WTC11 (cell line): ENCODE measurements at regions not wholly inside any gene's neighbourhood (a gene's known extent, or its start where the extent isn't known, plus 50 kb on each side); places are given as distances from the start of the nearest gene placed in this dataset.

ENCODE experiments used
- ATAC-seq: fragments of 200-7000 bp; cut with Tn5 transposase; 2 replicates; pipeline ENCODE4 v1.10.0; 2021; ENCODE audit warnings: mild to moderate bottlenecking, moderate library complexity
- CTCF ChIA-PET: fragments of 300-600 bp; sonication (Branson Sonifier 250); formaldehyde crosslinking; loops from one replicate; lab custom pipeline; 2021; ENCODE audit warnings: antibody characterized with exemption; lab: Charles Lee
- POLR2A ChIA-PET: fragments of 350-600 bp; sonication (Branson Sonifier 250); formaldehyde crosslinking; loops from one replicate; lab custom pipeline; 2021; ENCODE audit warnings: antibody characterized with exemption; lab: Charles Lee
- DNase-seq: peaks from one replicate; pipeline ENCODE4 v3.0.0; 2021; ENCODE audit warnings: low spot score
- H3K27ac Mint-ChIP-seq: 2 replicates; pipeline ENCODE4 v1.8.0; 2021; ENCODE audit warnings: mixed read lengths
- H3K27me3 Mint-ChIP-seq: 2 replicates; pipeline ENCODE4 v1.8.0; 2021; ENCODE audit warnings: low read depth, mild to moderate bottlenecking, moderate library complexity, mixed read lengths
- H3K36me3 Mint-ChIP-seq: 2 replicates; pipeline ENCODE4 v1.8.0; 2021; ENCODE audit warnings: mixed read lengths
- H3K4me1 Mint-ChIP-seq: 2 replicates; pipeline ENCODE4 v1.8.0; 2022; ENCODE audit warnings: mixed read lengths
- H3K4me3 Mint-ChIP-seq: 2 replicates; pipeline ENCODE4 v1.8.0; 2021; ENCODE audit warnings: mild to moderate bottlenecking, moderate library complexity, mixed read lengths
- H3K9me3 Mint-ChIP-seq: 2 replicates; pipeline ENCODE4 v1.8.0; 2021; ENCODE audit warnings: mixed read lengths
- CBFB ChIP-seq: sonication (generic); formaldehyde crosslinking; IDR thresholded peaks from 2 replicates; pipeline ENCODE4 v1.8.1; 2022; ENCODE audit warnings: mild to moderate bottlenecking, low read depth, missing genetic modification reagents
- CREB1 ChIP-seq: sonication (generic); formaldehyde crosslinking; IDR thresholded peaks from 2 replicates; pipeline ENCODE4 v1.8.0; 2023; ENCODE audit warnings: mild to moderate bottlenecking, missing genetic modification reagents
- EMX1 ChIP-seq: fragments of 250-450 bp; sonication (Bioruptor Pico); IDR thresholded peaks from 2 replicates; pipeline ENCODE4 v1.8.0; 2021; ENCODE audit warnings: mild to moderate bottlenecking
- FOXK1 ChIP-seq: sonication (generic); formaldehyde crosslinking; IDR thresholded peaks from 2 replicates; pipeline ENCODE4 v1.8.0; 2022; ENCODE audit warnings: mild to moderate bottlenecking, moderate library complexity, missing genetic modification reagents
- JAZF1 ChIP-seq: fragments of 250-450 bp; sonication (Bioruptor Pico); IDR thresholded peaks from 2 replicates; pipeline ENCODE4 v1.9.0; 2021; ENCODE audit warnings: moderate library complexity, mild to moderate bottlenecking, inconsistent platforms
- MXD4 ChIP-seq: fragments of 250-450 bp; sonication (Bioruptor Pico); IDR thresholded peaks from 2 replicates; pipeline ENCODE4 v1.8.0; 2021; ENCODE audit warnings: mild to moderate bottlenecking, moderate library complexity, borderline replicate concordance
- MYBL2 ChIP-seq: sonication (generic); formaldehyde crosslinking; IDR thresholded peaks from 2 replicates; pipeline ENCODE4 v1.8.1; 2023; ENCODE audit warnings: mild to moderate bottlenecking, moderate library complexity, missing genetic modification reagents
- SMAD3 ChIP-seq: sonication (generic); formaldehyde crosslinking; IDR thresholded peaks from 2 replicates; pipeline ENCODE4 v1.8.0; 2022; ENCODE audit warnings: missing genetic modification reagents, mild to moderate bottlenecking, borderline replicate concordance
- SMAD4 ChIP-seq: sonication (generic); formaldehyde crosslinking; IDR thresholded peaks from 2 replicates; pipeline ENCODE4 v1.8.0; 2022; ENCODE audit warnings: mild to moderate bottlenecking, missing genetic modification reagents
- TCF7 ChIP-seq: sonication (generic); formaldehyde crosslinking; IDR thresholded peaks from 2 replicates; pipeline ENCODE4 v1.8.0; 2022; ENCODE audit warnings: mild to moderate bottlenecking, low read depth, missing genetic modification reagents, moderate library complexity
- TEAD1 ChIP-seq: sonication (generic); formaldehyde crosslinking; IDR thresholded peaks from 2 replicates; pipeline ENCODE4 v1.8.0; 2022; ENCODE audit warnings: mild to moderate bottlenecking, missing genetic modification reagents
- ZMAT4 ChIP-seq: fragments of 250-450 bp; sonication (Bioruptor Pico); IDR thresholded peaks from 2 replicates; pipeline ENCODE4 v1.9.0; 2021; ENCODE audit warnings: mild to moderate bottlenecking
- ZNF317 ChIP-seq: sonication (generic); formaldehyde crosslinking; IDR thresholded peaks from 2 replicates; pipeline ENCODE4 v1.8.1; 2023; ENCODE audit warnings: low read depth, mild to moderate bottlenecking, moderate library complexity, missing genetic modification reagents, borderline replicate concordance
- TF ChIP-seq, protein P1 (sequence below): fragments of 250-450 bp; sonication (Bioruptor Pico); IDR thresholded peaks from 2 replicates; pipeline ENCODE4 v1.9.0; 2021; ENCODE audit warnings: moderate library complexity, mild to moderate bottlenecking, inconsistent platforms, borderline replicate concordance
- TF ChIP-seq, protein P2 (sequence below): sonication (generic); formaldehyde crosslinking; conservative IDR thresholded peaks from 2 replicates; pipeline ENCODE4 v1.8.1; 2023; ENCODE audit warnings: mild to moderate bottlenecking, low read depth, missing genetic modification reagents, moderate library complexity
- TF ChIP-seq, protein P3 (sequence below): sonication (generic); formaldehyde crosslinking; IDR thresholded peaks from 2 replicates; pipeline ENCODE4 v1.8.1; 2023; ENCODE audit warnings: mild to moderate bottlenecking, missing genetic modification reagents, moderate library complexity
- TF ChIP-seq, protein P4 (sequence below): sonication (generic); formaldehyde crosslinking; IDR thresholded peaks from 2 replicates; pipeline ENCODE4 v1.8.0; 2022; ENCODE audit warnings: mild to moderate bottlenecking, missing genetic modification reagents

- POLR2A ChIA-PET, result interaction anchor here (0.6 kb wide), 1 partner anchor 1249 kb away, joined by 4 read pairs; no protein-coding TSS in a partner anchor
- Mint-ChIP-seq H3K4me3 (no peak overlapping the region), H3K36me3 (peaks cover 3% of the 10 kb centered on the region; the same call in 1 of the 2 replicates), H3K9me3 (peaks cover 15% of the 10 kb centered on the region), H3K4me1 (peaks cover 13% of the 10 kb centered on the region), H3K27ac (no peak overlapping the region), H3K27me3 (no peaks in the 10 kb centered on the region)
- DNase-seq (no peak), ATAC-seq (no peak)
- CTCF ChIA-PET, result interaction anchor here (1.0 kb wide), 1 partner anchor 16 kb away, joined by 3 read pairs; no protein-coding TSS in a partner anchor
- no peak for TF ChIP-seq CBFB (CRISPR knock-in tag)
- no peak for TF ChIP-seq CREB1 (CRISPR knock-in tag)
- TF ChIP-seq SMAD4, result no peak
- TF ChIP-seq EMX1 (CRISPR knock-in tag), result no peak
- no peak for TF ChIP-seq MXD4
- TF ChIP-seq, protein P1, sequence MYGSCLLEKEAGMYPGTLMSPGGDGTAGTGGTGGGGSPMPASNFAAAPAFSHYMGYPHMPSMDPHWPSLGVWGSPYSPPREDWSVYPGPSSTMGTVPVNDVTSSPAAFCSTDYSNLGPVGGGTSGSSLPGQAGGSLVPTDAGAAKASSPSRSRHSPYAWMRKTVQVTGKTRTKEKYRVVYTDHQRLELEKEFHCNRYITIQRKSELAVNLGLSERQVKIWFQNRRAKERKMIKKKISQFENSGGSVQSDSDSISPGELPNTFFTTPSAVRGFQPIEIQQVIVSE (CRISPR knock-in tag), result no peak
- no peak for TF ChIP-seq ZMAT4 (CRISPR knock-in tag)
- no peak for TF ChIP-seq TEAD1 (CRISPR knock-in tag)
- TF ChIP-seq, protein P2, sequence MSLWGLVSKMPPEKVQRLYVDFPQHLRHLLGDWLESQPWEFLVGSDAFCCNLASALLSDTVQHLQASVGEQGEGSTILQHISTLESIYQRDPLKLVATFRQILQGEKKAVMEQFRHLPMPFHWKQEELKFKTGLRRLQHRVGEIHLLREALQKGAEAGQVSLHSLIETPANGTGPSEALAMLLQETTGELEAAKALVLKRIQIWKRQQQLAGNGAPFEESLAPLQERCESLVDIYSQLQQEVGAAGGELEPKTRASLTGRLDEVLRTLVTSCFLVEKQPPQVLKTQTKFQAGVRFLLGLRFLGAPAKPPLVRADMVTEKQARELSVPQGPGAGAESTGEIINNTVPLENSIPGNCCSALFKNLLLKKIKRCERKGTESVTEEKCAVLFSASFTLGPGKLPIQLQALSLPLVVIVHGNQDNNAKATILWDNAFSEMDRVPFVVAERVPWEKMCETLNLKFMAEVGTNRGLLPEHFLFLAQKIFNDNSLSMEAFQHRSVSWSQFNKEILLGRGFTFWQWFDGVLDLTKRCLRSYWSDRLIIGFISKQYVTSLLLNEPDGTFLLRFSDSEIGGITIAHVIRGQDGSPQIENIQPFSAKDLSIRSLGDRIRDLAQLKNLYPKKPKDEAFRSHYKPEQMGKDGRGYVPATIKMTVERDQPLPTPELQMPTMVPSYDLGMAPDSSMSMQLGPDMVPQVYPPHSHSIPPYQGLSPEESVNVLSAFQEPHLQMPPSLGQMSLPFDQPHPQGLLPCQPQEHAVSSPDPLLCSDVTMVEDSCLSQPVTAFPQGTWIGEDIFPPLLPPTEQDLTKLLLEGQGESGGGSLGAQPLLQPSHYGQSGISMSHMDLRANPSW (CRISPR knock-in tag), result no peak
- TF ChIP-seq, protein P3, sequence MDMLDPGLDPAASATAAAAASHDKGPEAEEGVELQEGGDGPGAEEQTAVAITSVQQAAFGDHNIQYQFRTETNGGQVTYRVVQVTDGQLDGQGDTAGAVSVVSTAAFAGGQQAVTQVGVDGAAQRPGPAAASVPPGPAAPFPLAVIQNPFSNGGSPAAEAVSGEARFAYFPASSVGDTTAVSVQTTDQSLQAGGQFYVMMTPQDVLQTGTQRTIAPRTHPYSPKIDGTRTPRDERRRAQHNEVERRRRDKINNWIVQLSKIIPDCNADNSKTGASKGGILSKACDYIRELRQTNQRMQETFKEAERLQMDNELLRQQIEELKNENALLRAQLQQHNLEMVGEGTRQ (CRISPR knock-in tag), result no peak
Observed at GRCh38 chr12:98308141-98308540, 207.2 kb upstream of the TMPO start.

DNA sequence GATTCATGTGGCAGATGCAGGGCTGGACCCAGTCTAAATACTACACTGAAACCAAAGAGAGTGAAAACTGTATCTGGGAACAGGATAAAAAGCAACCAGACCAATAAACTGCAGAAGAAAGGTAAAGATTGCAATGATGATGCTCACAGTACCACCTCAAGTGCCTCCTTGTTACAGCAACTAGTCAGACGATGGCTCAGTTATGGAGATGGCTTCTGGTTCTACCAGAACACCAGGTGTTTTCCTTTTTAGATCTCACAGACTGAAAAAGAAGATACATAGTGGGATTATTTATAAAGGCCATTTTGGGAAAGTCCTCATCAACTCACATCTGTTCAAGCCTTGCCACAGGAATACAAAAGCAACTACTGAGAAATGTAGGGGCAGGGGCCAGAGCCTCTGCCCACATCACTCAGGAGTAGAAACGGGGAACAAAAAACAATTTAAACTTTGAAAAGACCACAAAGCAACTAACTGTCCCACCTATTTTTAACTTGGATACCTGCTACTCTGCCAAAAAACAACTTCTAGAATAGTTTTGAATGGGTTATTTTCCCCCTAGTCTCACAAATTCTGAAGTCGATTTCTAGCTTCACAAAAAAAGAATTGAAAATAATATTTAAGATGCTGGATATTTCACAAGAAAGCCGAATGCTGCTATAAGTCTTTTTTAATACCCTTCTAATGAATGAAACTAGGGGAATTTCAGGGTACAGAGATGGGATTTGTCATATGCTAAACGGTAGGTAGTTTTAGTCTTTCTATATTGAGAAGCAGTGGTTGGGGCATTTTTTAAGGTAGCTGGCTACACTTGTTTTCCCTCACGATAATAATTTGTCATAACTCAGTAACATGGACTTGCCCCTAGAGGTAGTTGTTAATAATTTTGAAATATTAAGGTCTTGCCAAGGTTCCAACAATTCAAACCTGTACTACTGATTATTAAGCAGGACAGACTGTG, 197.2 kb upstream of the TMPO start:
- no peaks in the 10 kb centered on the region for H3K9me3 Mint-ChIP-seq
- no peak overlapping the region for H3K4me3 Mint-ChIP-seq
- no peaks in the 10 kb centered on the region for H3K36me3 Mint-ChIP-seq
- CTCF ChIA-PET, result no interaction called here
- DNase-seq, result no peak
- H3K27me3 Mint-ChIP-seq, result no peaks in the 10 kb centered on the region
- TF ChIP-seq JAZF1 (CRISPR knock-in tag) (no peak), FOXK1 (CRISPR knock-in tag) (no peak), SMAD4 (no peak), ZNF317 (CRISPR knock-in tag) (no peak), MYBL2 (CRISPR knock-in tag) (no peak), MXD4 (no peak), TCF7 (CRISPR knock-in tag) (no peak), SMAD3 (CRISPR knock-in tag) (no peak)
- TF ChIP-seq, protein P3 (CRISPR knock-in tag), result no peak
- TF ChIP-seq, protein P4, sequence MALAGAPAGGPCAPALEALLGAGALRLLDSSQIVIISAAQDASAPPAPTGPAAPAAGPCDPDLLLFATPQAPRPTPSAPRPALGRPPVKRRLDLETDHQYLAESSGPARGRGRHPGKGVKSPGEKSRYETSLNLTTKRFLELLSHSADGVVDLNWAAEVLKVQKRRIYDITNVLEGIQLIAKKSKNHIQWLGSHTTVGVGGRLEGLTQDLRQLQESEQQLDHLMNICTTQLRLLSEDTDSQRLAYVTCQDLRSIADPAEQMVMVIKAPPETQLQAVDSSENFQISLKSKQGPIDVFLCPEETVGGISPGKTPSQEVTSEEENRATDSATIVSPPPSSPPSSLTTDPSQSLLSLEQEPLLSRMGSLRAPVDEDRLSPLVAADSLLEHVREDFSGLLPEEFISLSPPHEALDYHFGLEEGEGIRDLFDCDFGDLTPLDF (CRISPR knock-in tag), result no peak
- no peak for ATAC-seq
- POLR2A ChIA-PET, result no interaction called here
- no peak overlapping the region for H3K27ac Mint-ChIP-seq
- no peaks in the 10 kb centered on the region for H3K4me1 Mint-ChIP-seq
